HG02943 (cell line): ENCODE measurements at regions not wholly inside any gene's neighbourhood (a gene's known extent, or its start where the extent isn't known, plus 50 kb on each side); places are given as distances from the start of the nearest gene placed in this dataset.

Experiments
- ATAC-seq: cut with Tn5 transposase; IDR thresholded peaks from one replicate; pipeline ENCODE4 v1.9.1; 2021; ENCODE audit warnings: mild to moderate bottlenecking, low read depth, moderate library complexity; ENCODE audit not compliant: unreplicated experiment

GRCh38 chr6:81831274-81831673 is 78.8 kb upstream of the TENT5A start:
- no peak for ATAC-seq

DNA sequence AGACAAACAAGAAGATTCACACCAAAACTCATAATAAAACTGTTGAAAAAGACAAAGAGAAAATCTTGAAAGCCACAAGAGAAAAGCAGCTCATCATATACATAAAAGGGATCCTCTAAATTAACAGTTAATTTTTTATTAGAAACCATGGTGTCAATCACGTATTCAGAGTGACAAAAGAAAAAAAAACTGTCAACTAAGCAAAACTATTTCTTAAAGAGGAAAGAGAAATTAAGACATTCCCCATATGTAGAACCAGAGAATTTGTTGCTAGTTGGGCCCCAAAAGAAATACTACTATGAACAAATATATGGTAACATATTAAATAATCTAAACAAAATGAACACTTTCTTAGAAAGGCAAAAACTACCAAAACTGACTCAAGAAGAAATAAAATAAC is 74.3 kb upstream of the TENT5A start:
- ATAC-seq = no peak

GRCh38 chr6:81822568-81822967 is 70.1 kb upstream of the TENT5A start:
- no peak for ATAC-seq

DNA sequence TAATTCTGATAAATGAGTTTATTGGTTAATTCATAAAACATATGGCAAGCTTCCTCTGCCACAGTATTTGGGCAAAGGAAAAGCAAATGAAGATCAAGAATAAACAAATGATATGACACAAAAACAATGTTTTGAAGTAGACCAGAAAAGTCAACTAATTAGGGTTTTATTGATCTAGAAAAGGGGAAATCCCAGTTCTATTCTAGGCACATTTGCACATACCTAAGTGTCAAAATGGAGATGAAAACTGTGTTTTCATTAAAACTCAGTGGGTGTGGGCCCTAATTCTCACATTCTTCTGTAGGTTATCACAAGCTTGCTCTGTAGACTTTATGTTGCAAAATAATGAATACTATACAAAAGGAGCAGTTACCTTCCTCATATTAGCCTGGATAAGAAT is 69.0 kb upstream of the TENT5A start:
- ATAC-seq = no peak

DNA sequence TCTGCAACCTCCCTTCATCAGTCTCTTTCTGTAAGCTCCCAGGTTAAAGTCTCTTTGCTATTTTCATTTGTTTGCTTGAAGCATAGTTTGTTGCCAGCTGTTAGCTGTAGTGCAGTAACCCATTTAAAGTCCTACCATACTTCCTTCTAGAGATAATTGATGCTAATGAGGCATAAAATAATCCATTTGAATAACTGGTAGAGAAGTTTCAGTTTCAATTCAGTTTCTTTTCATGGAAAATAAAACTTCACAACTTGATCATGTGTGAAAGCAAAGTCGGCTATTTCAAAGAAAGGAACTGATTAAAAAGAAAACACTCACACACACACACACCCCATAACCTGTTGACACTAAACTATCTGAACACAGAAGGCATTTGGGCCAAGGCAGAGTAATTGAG is 68.5 kb upstream of the TENT5A start:
- ATAC-seq = no peak

GRCh38 chr6:81820422-81820821 is 67.9 kb upstream of the TENT5A start:
- ATAC-seq = no peak

DNA sequence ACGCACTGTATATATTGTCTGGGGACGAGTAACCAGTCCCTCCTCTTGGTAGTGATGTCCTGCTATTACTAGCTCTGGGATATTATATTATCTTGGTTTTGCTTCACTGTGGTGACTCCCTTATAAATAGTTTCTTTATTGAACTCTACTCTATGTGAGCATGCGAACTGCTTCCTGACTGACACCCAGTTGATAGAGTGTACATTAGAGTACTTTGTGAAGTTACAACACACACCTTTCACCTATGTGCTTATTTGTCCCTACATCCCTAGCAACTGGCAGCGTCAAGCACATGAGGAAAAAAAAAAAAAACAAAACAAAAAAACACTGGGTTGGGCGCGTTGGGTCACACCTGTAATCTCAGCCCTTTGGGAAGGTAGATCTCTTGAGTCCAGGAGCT is 67.3 kb upstream of the TENT5A start:
- no peak for ATAC-seq

DNA sequence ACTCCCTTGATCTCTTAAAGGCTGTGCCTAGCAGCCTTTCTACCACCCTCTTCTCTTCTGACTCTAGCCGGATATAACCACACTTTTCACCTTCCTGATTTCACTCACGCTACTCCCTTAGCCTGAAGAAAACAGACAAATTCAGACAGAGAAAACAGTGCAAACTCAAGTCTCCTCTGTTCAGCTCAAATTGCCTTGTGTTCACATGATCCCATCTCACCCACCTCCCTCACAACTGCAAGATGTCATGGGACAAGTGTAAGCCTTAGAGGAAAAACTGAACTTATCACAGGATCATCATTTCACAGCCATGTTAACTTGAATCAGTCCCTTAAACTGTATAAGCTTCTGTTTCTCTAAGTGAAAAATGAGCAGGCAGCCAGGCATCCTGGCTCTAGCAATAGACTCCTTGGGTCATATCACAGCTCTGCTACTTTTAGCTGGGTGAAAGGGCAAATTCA is 66.5 kb upstream of the TENT5A start:
- peak; percentile 56 for ATAC-seq

DNA sequence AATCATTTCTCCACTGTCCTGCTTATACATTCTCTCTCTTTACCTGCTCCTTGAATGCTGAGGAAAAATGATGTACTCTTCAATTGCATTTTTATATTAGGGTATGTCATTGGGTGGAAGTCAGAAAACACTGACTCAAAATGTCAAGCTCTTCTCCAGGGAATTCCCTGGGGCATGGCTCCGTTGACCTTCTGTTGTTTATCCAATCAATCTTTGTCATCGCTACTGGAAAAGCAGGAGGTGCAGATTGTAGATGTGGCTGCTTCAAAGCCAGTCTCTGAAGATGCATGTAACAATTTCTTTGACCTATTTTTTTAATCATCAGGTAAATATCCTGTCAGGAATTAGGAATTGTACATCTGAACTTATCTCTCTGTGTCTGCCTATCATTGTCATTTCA is 63.9 kb upstream of the TENT5A start:
- ATAC-seq = no peak

DNA sequence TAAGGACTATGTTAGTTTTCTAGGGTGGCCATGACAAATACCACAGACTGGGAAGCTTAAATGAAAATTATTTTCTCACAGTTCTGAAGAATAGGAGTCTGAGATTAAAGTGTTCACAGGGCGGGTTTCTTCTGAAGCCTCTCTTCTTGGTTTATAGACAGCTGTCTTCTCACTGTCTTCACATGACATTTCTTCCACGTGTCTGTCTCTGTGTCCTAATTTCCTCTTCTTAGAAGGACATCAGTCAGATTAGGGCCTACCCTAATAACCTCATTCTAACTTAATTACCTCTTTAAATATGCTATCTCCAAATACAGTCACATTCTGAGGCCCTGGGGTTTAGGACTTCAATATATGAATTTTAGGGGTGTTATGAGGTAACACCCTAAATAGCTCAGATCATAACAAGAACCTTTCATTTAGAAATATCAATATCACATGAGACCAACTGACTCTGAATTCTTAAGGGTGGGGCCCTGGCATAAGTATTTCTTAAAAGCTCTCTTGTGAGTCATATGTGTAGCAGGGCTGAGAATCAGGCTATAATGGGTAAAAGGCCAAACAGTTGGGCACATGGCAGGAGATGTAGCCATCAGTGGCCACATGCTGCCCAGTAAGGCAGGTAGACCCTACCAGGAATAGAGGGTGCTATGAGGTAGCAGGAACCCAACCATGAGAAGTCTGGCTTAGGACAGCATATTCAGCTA is 62.0 kb upstream of the TENT5A start:
- ATAC-seq = no peak

GRCh38 chr6:81813305-81813704 is 60.8 kb upstream of the TENT5A start:
- no peak for ATAC-seq

DNA sequence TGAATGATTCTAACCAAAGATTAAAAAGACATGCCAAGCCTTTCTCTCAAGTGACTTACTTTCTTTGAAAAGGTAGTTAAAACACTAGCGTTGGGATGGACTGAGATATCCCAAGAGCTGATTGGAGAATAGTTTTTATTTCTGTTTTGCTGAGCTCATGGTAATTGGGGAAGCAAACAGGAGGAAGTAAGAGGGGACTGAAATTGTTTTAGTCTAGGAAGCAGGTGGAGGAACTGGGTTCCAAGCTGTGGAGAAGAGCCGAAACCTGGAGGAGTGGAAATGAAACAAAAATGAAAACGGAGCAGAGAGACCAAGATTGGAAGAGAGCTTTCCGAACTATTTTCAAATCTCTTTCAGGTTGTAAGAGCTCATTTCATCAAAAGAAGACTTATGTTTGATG is 59.9 kb upstream of the TENT5A start:
- ATAC-seq = no peak

DNA sequence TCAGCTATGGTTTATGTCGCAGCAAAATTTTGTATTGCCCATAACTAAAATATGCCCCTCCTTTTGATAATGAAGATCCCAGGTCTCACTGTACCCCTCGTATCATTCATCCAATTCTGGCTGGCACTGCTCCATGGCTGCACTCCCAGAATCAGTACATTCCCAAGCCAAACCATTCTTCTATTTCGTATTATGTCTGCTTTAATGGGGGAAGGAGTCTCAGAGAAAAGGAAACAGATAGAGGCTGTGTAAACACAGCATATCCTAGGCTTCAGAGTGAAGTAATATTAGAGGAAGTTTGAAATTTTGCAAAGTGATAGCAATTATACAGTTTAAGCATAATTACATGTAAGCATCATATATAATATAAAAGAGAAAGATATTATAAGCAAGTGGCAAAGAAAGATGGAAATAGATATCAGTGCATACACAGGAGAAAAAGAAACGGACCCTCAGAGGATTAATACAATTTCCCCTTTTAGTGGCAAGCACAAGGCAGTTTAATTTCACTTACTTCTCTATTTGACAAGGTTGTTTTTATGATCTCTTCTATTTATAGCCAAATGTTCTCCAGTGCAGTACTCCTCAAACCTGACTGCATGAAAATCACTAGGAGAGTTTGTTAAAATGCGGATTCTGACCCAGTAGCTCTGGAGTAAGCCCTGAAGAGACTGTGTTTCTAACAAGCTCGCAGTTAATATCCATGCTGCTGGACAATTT is 56.5 kb upstream of the TENT5A start:
- no peak for ATAC-seq

- no peak for ATAC-seq
Measured at GRCh38 chr6:81806793-81807565, 54.5 kb upstream of the TENT5A start.

DNA sequence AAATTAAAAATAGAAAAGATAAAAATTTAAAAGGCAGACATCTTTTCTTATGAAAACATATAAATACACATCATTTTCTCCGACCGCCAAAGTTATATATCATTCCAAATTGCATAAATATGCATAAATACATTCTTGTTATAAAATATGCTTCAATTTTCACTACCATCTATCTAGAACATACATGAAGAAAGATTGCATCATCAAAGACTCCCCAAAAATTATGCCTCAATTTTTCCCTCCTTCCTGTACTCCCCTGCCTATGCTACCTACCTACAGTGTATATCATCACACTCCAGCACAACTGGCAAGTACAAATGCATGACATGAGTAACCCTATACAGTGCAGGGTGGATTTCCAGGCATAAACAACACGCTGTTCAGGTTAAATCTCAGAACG is 49.9 kb upstream of the TENT5A start:
- no peak for ATAC-seq
